GM18502 (cell line): ENCODE measurements at regions not wholly inside any gene's neighbourhood (a gene's known extent, or its start where the extent isn't known, plus 50 kb on each side); places are given as distances from the start of the nearest gene placed in this dataset.

Experiments used
- ATAC-seq: cut with Tn5 transposase; IDR thresholded peaks from one replicate; pipeline ENCODE4 v1.9.1; 2021; ENCODE audit warnings: mild to moderate bottlenecking; ENCODE audit not compliant: unreplicated experiment, poor library complexity

DNA sequence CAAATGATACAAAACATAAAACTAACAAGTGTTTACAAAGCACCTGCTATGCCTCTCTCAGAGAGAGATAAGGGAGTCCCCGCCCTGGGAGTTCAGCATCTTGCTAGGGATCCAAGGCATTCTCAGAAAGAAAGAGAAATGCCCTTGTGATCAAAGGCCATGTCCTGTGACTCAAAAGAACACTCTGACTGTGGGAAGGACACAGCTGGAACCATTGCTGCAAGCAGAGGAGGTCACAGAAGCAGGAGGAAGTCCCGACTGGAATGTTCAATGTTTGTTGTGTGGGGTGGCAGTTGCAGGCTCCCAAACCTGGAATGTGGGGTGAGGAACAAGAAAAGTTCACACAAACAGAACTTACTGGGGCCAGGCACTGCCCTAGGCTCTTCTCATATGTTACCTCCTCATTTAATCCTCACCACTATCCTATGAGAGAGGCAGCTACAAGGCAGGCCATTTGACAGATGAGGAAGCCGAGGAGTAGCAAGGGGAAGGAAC, 93.0 kb upstream of the GRIK3 start:
- no peak for ATAC-seq

DNA sequence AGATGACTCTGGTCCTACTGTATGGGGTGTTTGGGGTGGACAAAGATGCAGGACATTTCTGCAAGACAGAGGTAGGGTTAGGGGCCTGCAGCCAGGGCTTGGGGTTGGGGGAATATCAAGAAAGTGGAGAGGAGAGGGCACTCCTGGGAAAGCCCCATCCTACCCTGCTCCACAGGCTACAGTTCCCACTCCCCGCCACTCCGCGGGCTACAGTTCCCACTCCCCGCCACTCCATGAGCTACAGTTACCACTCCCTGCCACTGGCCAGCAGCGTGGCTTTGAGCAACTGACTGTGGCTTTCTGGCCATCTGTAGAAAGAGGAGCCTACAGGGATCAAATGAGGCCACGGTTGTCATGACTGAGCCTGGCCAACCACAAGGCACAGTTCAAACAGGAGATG, 93.8 kb upstream of the GRIK3 start:
- no peak for ATAC-seq

DNA sequence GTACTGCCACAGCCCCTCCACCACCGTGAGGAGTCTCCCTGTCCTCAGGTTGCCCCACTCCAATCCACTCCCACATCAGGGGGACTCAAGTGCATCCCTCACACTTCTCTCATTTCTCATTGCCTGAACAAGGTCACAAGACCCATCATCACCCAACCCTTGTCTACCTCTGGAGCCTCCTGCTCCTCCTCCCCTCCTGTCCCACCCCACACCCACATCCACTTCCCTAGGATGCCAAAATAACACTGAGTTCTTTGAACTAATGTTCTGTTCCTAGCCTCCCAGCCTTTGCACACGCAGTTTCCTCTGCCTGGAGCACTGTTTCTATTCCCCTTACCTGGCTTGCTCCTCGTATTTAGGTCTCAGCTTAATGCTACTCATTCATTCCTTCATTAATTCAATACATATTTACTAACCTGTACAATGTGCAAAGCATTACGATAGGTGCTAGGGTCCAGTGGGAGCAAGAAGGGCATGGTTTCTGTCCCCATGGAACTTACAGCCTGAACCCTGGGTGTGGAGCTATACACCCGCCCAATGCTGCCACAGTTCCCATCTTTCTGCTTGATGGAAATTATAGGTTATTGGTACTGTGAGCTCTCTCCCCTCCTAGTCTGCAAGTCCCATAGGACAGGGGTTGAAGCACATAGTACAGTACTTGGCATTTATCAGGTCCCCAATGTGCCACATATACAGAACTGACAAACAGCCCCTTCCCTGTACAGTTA, 96.1 kb upstream of the GRIK3 start:
- no peak for ATAC-seq

DNA sequence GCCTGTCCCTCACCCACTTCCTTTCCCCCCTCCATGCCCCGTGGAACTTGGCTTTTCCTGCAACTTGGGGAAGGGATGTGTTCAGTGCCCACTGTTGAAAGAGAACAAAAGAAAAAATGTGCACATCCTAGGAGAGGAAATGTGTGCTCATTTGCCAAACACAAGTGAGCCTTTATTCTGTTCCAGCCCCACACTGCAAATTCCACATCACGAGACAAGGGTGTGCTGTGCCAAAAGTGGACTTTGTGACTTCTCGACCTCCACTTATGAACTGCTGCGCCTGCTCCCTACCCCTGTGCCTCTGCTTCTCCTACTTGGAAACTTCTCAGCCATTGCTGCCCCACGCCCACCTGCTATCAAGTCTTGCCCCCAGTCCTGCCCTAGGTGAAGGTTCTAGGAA, 97.0 kb upstream of the GRIK3 start:
- no peak for ATAC-seq

DNA sequence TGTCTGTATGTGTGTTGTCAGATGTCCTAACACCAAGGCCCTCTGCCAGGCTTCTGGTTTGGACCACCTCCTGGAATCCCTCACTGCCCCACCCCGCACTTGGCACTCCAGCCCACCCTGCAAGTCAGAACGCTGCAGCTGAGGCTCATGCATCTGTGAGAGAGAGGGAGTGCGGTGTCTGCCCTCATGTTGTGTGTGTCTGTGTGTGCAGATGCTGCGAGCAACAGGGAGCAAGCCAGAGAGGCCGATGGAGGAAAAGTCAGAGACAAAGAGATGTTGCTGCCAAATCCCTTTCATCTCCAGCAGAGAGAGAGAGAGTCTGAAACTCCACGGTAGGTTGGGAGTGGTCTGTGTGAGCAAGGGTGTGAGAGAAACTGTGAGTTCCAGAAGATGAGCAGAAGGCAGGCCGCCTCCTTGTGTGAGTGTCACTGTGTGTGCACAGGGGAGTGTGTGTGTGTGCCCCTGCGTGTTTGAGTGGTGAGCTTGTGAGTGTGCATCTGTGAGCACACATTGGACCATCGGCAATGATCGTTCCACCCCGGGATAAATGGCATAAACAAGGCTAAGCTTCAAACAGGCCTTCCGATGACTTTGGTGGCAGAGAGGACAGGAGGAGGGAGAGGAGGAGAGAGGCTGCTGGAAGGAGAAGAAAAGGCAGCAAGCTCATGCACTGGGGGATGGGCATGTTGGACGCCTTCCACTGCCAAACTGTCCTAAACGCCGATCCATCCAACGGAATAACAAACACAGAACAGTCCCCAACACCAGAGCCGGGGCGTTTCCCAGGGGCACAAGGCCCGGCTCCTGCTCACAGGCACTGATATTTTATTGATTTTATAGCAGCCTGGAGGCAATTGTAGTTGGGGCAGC, 99.2 kb upstream of the GRIK3 start:
- ATAC-seq: no peak

DNA sequence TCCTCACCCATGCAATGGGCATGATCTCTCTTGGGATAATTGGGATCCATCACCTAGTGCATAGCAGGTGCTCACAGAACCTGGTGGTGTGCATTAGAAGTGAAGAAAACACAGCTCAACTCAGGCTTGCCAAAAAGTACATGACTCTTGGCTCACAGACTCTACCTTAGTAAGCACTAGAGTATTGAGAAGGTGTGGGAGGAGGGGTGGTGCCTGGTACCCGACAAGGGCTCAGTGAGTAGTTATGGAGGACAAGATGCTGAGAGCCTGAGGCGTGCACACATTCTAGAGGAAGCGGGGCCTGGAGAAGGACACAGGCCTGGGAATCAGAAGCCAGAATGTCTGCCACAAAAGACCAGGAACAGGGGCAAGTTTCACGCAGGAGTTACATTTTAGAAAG, 100.3 kb upstream of the GRIK3 start:
- no peak for ATAC-seq

DNA sequence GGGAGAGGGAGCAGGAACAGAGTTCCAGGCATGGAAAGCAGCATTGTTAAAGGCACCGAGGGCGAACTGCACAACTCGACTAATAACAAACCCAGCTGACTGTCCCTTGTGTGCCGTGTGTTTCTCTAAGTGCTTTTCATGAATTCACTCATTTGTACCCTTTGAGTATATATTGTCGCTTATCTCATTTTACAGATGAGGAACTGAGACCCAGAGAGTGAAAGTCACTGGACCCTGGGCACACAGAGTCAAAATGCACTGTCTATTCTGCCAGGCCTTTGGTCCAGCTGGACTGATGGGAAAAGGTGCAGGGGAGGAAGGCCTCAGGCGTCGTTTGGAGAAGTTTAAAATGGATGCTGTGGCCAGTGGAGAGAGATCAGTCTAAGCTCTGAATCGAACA, 100.7 kb upstream of the GRIK3 start:
- no peak for ATAC-seq

DNA sequence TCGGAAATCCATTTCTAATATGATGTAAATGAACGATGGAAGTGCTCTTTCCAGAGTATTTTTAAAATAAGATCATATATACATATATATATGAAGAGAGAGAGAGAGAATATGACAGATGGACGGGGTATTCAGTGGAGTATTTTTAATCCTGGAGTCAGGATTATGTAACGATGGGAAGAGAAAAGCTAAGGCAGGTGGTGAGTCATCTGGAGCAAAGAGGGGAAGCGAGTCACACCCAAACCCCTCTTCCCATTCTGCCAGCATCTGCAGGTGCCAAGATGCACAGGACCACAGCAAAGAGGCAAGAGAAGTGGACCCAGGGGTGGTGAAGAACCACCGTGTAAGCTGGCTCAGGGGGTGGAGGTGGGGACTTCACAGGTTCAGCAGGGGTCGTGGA, 102.7 kb upstream of the GRIK3 start:
- ATAC-seq: no peak

DNA sequence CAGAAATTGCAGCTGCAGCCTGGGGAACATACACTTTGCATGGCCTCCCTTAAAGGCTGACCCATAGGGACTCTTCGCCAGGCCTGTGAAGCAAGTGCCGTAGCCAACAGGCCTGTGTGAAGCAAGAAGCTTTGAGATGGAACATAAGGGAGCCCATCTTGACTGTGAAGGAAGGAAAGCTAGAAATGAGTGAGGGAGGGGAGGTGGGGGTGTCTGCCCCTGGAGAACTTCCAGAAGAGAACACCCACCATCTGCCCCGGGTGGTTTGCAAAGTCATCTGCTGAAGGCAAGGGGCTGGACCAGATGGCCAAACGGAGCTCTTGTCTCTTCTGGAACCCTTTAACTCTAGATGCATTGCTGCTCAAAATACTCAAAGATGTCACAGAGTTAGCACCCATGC, 103.3 kb upstream of the GRIK3 start:
- ATAC-seq: no peak

DNA sequence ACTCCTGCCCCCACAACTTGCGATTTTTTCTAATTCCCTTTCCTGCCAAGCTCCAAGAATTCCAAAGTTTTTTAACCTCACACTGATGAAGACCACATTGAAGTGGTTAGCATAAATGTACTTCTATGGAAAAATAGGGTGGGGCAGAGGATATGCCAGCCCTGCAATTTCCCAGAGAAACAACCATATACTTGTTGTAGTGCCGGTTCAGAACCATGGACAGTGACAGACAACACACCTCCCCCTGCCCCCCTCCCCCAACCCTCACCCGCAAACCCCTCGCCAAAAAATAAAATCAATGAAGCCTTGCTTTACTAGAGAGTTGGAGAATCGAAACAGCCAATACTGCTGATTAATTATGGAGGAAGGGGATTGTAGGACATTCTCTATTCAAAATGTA, 109.5 kb upstream of the GRIK3 start:
- no peak for ATAC-seq

DNA sequence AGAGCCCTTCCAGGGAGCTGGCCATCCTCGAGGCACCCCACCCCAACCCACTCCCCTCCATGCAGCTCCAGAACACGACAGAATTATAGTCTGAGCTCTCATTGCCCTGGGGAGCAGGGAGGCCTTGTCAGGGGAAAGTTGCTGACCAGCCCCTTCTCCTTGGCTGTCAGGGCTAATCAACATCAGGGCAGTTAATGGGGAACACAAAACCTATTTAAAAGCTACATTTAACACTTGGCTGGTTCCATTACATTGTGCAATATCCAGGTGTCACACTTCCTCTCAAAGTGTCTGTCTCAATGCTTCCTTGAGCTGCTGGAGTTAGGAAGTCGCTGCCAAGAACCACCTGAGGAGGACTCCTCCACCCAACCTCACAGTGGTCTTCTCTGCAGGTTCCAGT, 111.8 kb upstream of the GRIK3 start:
- ATAC-seq: no peak

DNA sequence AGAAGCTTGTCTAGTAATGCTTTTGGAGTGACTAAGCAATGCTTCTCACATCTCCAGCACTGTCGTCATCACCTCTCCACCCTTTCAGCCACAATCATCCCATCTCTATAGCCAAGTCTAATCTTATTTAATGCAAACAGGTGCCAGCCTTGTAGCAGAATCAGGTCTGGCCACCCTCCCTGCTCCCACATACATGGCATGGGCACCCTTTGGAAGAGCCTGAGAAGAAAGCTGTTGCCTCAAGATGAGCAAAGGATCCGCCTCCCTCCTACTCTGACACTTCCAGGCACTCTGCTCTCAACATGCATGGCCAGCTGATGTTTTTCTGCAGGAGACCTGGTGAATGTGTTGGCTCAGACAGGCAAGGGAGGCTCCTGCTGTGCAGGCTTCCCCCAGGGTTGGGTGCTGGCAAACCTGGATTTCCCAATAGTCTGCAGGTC, 113.1 kb upstream of the GRIK3 start:
- no peak for ATAC-seq

DNA sequence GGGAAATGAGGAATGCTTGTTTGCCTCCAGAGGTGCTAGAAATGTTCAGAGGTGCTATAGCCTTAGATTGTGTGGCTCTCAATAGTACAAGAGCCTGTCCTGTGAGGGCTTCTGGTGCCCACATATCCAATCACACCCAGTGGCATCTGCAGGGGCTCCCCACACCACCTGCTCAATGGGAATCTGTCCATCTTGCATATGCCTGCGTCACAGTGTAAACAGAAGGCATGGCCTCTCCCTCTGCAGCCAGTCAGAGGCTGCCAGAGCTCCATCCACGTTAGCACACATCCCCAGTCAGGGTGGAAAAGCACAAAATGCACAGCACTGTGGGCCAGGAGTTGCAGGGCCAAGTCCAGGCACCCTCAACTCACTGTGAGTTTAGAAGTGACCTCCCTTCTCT, 113.6 kb upstream of the GRIK3 start:
- no peak for ATAC-seq

DNA sequence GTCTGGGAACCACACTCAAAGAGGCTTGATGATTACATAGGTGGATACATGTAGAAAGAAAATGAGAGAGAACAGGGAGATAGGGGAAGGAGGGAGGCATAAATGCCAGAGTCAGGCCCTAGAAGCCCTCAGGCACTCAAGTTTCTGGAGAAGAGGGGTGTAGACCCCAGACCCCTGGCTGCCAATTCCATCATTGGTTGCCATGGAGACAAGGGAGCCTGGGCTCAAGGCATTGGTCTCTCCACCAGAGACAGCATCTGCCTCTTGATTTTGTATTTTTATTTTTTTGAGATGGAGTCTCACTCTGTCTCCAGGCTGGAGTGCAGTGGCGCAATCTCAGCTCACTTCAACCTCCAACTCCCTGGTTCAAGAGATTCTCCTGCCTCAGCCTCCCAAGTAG, 114.3 kb upstream of the GRIK3 start:
- no peak for ATAC-seq

DNA sequence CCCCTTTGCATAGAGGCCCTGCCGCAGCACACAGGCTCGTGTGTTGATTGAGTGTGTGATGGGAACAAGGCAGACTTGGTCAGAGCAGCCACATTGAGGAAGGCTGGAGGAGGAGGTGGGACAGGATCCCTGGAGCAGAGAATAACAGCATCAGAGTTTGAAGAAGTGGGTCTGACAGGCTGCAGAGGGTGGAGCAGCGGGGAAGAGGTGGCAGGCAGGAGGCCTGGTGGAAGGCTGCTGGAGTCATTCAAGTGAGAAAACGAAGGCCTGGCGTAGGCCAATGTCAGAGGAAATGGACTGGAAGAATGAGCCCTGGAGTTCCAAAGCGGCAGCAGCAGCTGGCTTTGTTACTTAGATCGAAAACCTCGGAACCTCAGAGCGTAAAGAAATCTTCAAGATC, 115.0 kb upstream of the GRIK3 start:
- no peak for ATAC-seq

DNA sequence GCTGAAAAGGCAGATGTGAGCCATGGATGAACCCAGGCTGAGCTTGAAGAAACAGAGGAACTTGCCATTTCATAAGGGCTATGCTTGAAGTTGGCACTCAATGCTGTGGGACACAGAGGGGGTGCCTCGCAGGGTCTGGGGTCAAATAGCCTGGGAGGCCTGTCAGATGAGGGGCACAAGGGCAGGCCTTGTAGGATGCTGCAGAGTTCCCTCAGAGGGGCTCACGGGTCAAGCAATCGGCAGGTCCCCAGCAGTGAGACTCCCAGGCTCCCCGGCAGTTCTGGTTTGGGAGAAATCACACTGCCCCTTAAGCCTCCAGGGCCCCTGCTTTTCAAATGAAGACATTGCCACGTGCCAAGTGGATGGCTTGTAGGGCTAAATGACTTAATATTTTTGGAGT, 116.7 kb upstream of the GRIK3 start:
- ATAC-seq: no peak

DNA sequence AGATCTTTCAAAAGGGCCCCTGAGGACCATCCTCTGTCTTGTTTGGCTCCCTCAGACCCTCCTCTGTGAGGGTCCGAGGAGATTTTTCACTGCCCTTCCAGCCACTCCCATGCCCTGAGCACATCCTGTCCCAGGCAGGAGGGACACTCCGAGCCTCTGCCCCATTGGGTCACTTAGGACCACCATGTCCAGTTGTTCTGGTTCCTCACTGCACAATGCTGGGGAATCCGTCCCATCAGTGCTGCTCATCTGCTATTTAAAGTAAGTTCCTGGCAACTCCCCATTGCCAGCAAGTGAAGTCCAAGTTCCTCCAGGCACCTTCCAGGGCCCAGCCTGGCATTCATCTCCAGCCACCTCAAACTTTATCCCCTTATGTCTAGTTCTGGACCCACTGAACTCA, 117.5 kb upstream of the GRIK3 start:
- no peak for ATAC-seq

DNA sequence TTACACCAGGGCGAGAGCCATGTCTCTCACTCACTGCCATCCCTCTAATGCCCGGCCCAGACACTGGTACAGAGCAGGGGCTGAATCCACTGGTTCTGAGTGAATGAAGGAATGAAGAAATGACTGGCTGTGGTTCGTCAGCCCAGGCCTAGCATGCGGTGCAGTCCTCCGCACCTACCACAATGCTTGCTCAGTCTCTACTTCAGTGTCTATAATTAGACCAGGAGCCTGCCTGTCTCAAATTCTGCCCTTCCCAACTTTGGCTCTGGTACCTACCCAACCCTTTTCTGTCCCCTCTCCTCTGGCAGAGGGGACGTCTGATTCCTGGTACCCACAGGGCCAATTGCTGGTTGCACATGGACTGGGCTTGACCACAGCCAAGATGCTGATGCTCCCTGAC, 118.2 kb upstream of the GRIK3 start:
- no peak for ATAC-seq

DNA sequence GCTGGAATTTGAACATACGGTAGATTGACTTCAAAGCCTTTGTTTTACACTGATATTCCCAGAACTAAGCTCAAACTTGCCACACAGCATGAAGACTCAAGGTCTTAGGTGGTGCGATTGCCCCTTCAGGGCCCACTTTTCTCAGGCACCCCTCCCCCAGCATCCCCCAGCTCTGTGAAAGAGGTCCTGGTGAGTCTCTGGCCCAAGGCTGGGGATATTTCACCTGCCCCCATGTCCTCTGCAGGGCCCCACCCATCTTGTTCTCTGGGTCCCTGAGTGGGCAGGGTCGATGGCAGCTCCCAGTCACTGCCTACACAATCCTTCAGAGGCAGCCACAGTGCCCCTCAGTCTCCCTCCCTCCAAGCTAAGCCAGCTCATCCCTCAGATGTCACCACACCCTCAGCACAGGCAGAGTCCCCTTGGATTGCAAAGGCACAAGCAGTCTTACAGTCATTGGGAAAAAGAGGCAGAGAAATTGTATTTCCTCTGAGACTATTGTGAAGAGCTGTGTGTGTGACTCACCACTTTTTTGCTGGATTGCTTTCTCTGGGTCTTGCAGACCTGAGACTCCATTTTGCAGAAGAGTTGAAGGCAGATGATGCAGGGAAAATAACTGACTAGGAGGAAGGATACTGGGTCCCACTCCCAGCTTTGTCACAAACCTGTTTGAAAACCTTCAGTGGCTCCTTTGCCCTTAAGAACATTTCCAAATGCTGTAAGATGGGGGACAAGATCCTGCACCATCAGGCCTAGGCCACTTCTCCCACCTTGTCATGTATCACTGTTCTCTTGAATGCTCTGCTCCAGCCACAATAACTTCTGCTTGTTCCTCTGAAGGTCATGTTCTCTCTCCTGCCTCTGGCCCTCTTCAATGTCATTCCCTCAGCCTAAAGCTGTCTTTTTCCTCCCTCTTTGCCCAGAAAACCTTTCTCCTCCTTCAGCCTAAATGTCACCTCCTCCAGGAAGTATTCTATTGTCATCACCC, 119.1 kb upstream of the GRIK3 start:
- no peak for ATAC-seq

DNA sequence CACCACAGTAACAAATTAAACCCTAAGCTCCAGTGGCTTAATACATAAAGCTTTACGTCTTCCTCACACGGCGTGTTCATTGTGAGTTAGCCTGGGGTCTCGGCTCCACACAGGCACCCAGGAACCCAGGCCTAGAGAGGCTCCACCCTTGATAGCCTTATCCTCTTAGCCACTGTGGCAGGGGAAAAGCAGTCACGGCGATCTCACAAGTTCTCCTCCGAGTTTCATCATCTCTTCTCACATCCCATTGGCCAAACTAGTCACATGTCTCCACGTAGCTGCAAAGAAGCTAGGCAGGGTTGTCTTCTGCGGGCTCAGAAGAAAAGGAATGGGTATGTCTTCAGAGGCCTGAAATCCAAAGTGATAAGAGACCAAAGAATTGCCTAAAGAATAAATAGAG, 122.3 kb upstream of the GRIK3 start:
- no peak for ATAC-seq

DNA sequence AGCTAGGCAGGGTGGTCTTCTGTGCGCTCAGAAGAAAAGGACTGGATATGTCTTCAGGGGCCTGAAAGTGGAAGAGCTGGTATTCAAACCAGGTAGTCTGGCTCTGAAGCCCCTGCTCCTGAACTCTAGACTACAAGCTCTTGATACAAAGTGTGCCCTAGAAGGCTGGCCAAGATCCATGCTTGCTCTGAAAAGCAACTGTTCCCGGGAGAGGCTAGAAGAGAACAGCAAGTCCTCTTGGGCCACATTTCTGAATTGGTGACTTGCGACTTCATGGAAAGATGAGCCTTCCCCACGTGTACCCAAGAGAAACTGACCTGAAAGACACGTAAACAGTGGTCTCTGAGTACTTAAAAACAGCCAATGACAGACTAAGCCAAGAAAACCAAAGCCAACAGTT, 123.3 kb upstream of the GRIK3 start:
- ATAC-seq: no peak
